ENCODE measurements at regions not wholly inside any gene's neighbourhood (a gene's known extent, or its start where the extent isn't known, plus 50 kb on each side); places are given as distances from the start of the nearest gene placed in this dataset.

- no peaks in the 10 kb centered on the region for H3K4me1 ChIP-seq
- H3K4me3 ChIP-seq, result no peak overlapping the region
- intact Hi-C loops (cut with DNase I; ENCODE audit: low total_unique reads), result no loop called here
- DNase-seq (no peak), ATAC-seq (no peak)
- in situ Hi-C loops (cut with MboI; ENCODE audit: low sequenced_read_pairs in 4 of 4), result no loop called here
- H3K9me3 ChIP-seq, result no peaks in the 10 kb centered on the region
- H3K36me3 ChIP-seq, result no peaks in the 10 kb centered on the region
- no peak overlapping the region for H3K27ac ChIP-seq
- peaks cover 0 to 4% (median 2%) of the 10 kb centered on the region in 3 donors for H3K27me3 ChIP-seq
- TF ChIP-seq CTCF (IDR thresholded peaks at IDR 0.05 in 4 of 5, conservative IDR thresholded peaks at IDR 0.05 in 1 of 5) (no peak), POLR2A (IDR thresholded peaks at IDR 0.05) (no peak)
Observed at GRCh38 chr15:29632671-29633406, 189.4 kb downstream of the TJP1 start.

- intact Hi-C loops (cut with DNase I; ENCODE audit: low total_unique reads), result no loop called here
- H3K9me3 ChIP-seq, result no peaks in the 10 kb centered on the region
- DNase-seq (no peak), ATAC-seq (no peak)
- H3K4me3 ChIP-seq, result no peak overlapping the region
- in situ Hi-C loops (cut with MboI; ENCODE audit: low sequenced_read_pairs in 4 of 4), result no loop called here
- TF ChIP-seq CTCF (IDR thresholded peaks at IDR 0.05 in 4 of 5, conservative IDR thresholded peaks at IDR 0.05 in 1 of 5), result no peak
- TF ChIP-seq POLR2A (IDR thresholded peaks at IDR 0.05), result no peak
- peaks cover 0 to 4% (median 2%) of the 10 kb centered on the region in 3 donors for H3K27me3 ChIP-seq
- H3K27ac ChIP-seq, result no peak overlapping the region
- H3K4me1 ChIP-seq, result no peaks in the 10 kb centered on the region
- H3K36me3 ChIP-seq, result no peaks in the 10 kb centered on the region
Observed at GRCh38 chr15:29631076-29632070, 190.9 kb downstream of the TJP1 start.

GRCh38 chr15:29624271-29624670 lies 198.0 kb downstream of the TJP1 start:
- H3K4me3 ChIP-seq, result no peak overlapping the region
- DNase-seq (no peak), ATAC-seq (no peak)
- H3K4me1 ChIP-seq, result no peaks in the 10 kb centered on the region
- H3K27me3 ChIP-seq, result no peaks in the 10 kb centered on the region
- no peak overlapping the region for H3K27ac ChIP-seq
- H3K9me3 ChIP-seq, result no peaks in the 10 kb centered on the region
- no peak for TF ChIP-seq POLR2A (IDR thresholded peaks at IDR 0.05)
- no peaks in the 10 kb centered on the region for H3K36me3 ChIP-seq
- in situ Hi-C loops (cut with MboI; ENCODE audit: low sequenced_read_pairs in 4 of 4), result no loop called here
- intact Hi-C loops (cut with DNase I; ENCODE audit: low total_unique reads), result no loop called here

GRCh38 chr15:29623116-29623639 lies 199.1 kb downstream of the TJP1 start:
- ATAC-seq (no peak), DNase-seq (no peak)
- Histone ChIP-seq H3K9me3 (no peaks in the 10 kb centered on the region), H3K36me3 (no peaks in the 10 kb centered on the region), H3K27me3 (no peaks in the 10 kb centered on the region), H3K4me1 (no peaks in the 10 kb centered on the region), H3K4me3 (no peak overlapping the region), H3K27ac (no peak overlapping the region)
- intact Hi-C loops (cut with DNase I; ENCODE audit: low total_unique reads) (no loop called here), in situ Hi-C loops (cut with MboI; ENCODE audit: low sequenced_read_pairs in 4 of 4) (no loop called here)
- TF ChIP-seq CTCF (IDR thresholded peaks at IDR 0.05 in 4 of 5, conservative IDR thresholded peaks at IDR 0.05 in 1 of 5) (no peak), POLR2A (IDR thresholded peaks at IDR 0.05) (no peak)

GRCh38 chr15:29622637-29623036 lies 199.6 kb downstream of the TJP1 start:
- intact Hi-C loops (cut with DNase I; ENCODE audit: low total_unique reads), result no loop called here
- DNase-seq, result no peak
- no peak for TF ChIP-seq POLR2A (IDR thresholded peaks at IDR 0.05)
- TF ChIP-seq CTCF (IDR thresholded peaks at IDR 0.05 in 4 of 5, conservative IDR thresholded peaks at IDR 0.05 in 1 of 5), result no peak
- ATAC-seq, result no peak
- H3K4me3 ChIP-seq, result no peak overlapping the region
- no peaks in the 10 kb centered on the region for H3K27me3 ChIP-seq
- H3K27ac ChIP-seq, result no peak overlapping the region
- H3K9me3 ChIP-seq, result no peaks in the 10 kb centered on the region
- H3K36me3 ChIP-seq, result no peaks in the 10 kb centered on the region
- in situ Hi-C loops (cut with MboI; ENCODE audit: low sequenced_read_pairs in 4 of 4), result no loop called here
- no peaks in the 10 kb centered on the region for H3K4me1 ChIP-seq
